Trophoblast cell (in vitro differentiated cells and primary cell): ENCODE measurements at regions not wholly inside any gene's neighbourhood (a gene's known extent, or its start where the extent isn't known, plus 50 kb on each side); places are given as distances from the start of the nearest gene placed in this dataset.

ENCODE experiments used
- DNase-seq, 2 donors: peaks; one replicate each; pipeline ENCODE4 v3.0.0-alpha.2; 2016
- H2AFZ ChIP-seq: 2 replicates; pipeline ENCODE4 v1.6.1; 2013; ENCODE audit warnings: low read length, moderate library complexity, mild to moderate bottlenecking; ENCODE audit not compliant: insufficient read depth, poor library complexity
- H2AK5ac ChIP-seq: 2 replicates; pipeline ENCODE4 v1.6.1; 2013; ENCODE audit warnings: mild to moderate bottlenecking, low read length
- H2BK120ac ChIP-seq: 2 replicates; pipeline ENCODE4 v1.6.1; 2013; ENCODE audit warnings: low read length, mild to moderate bottlenecking, moderate library complexity; ENCODE audit not compliant: insufficient read depth, poor library complexity
- H2BK12ac ChIP-seq: 2 replicates; pipeline ENCODE4 v1.6.1; 2013; ENCODE audit warnings: mild to moderate bottlenecking, low read length, moderate library complexity
- H2BK5ac ChIP-seq: 2 replicates; pipeline ENCODE4 v1.6.1; 2013; ENCODE audit warnings: low read length, low read depth, moderate library complexity, mild to moderate bottlenecking; ENCODE audit not compliant: poor library complexity
- H3K14ac ChIP-seq: 2 replicates; pipeline ENCODE4 v1.6.1; 2013; ENCODE audit warnings: mild to moderate bottlenecking, low read length
- H3K18ac ChIP-seq: 2 replicates; pipeline ENCODE4 v1.6.1; 2013; ENCODE audit warnings: mild to moderate bottlenecking, low read length
- H3K23ac ChIP-seq: 2 replicates; pipeline ENCODE4 v1.6.1; 2013; ENCODE audit warnings: low read length
- H3K27ac ChIP-seq: 2 replicates; pipeline ENCODE4 v1.5.1; 2013; ENCODE audit warnings: low read depth, mild to moderate bottlenecking, inconsistent platforms, low read length, moderate library complexity
- H3K27me3 ChIP-seq: 2 replicates; pipeline ENCODE4 v1.6.1; 2013; ENCODE audit warnings: inconsistent platforms, mild to moderate bottlenecking, low read length, moderate library complexity; ENCODE audit not compliant: insufficient read depth
- H3K36me3 ChIP-seq, 2 experiments: 1 replicate in 1 of 2; 2 replicates in 1 of 2; pipeline ENCODE4 v1.6.1; 2013; ENCODE audit warnings: low read length in 2 of 2, mild to moderate bottlenecking in 2 of 2, moderate library complexity in 1 of 2; ENCODE audit not compliant: insufficient read depth in 2 of 2, control insufficient read depth in 1 of 2
- H3K4ac ChIP-seq: 2 replicates; pipeline ENCODE4 v1.6.1; 2013; ENCODE audit warnings: low read depth, mild to moderate bottlenecking, low read length, moderate library complexity
- H3K4me1 ChIP-seq, 2 experiments: 1 replicate in 1 of 2; 2 replicates in 1 of 2; pipeline ENCODE4 v1.6.1; 2013; ENCODE audit warnings: low read length in 2 of 2, mild to moderate bottlenecking in 2 of 2, moderate library complexity in 1 of 2; ENCODE audit not compliant: insufficient read depth in 2 of 2, control insufficient read depth in 1 of 2
- H3K4me2 ChIP-seq: 2 replicates; pipeline ENCODE4 v1.6.1; 2013; ENCODE audit warnings: inconsistent platforms, mild to moderate bottlenecking, low read length, moderate library complexity
- H3K4me3 ChIP-seq: 2 replicates; pipeline ENCODE4 v1.5.1; 2013; ENCODE audit warnings: mild to moderate bottlenecking, low read depth, low read length, inconsistent platforms
- H3K79me1 ChIP-seq: one replicate; pipeline ENCODE4 v1.6.1; 2013; ENCODE audit warnings: low read length
- H3K79me2 ChIP-seq: 2 replicates; pipeline ENCODE4 v1.6.1; 2013; ENCODE audit warnings: low read length, mild to moderate bottlenecking; ENCODE audit not compliant: control insufficient read depth, insufficient read depth, poor library complexity
- H3K9ac ChIP-seq: 2 replicates; pipeline ENCODE4 v1.6.1; 2013; ENCODE audit warnings: mild to moderate bottlenecking, low read length
- H3K9me3 ChIP-seq: 2 replicates; pipeline ENCODE4 v1.6.1; 2013; ENCODE audit warnings: low read depth, mild to moderate bottlenecking, control low read depth, inconsistent platforms, low read length; ENCODE audit not compliant: insufficient read depth
- H4K12ac ChIP-seq: 2 replicates; pipeline ENCODE4 v1.6.1; 2013; ENCODE audit warnings: low read depth, mild to moderate bottlenecking, low read length, moderate library complexity
- H4K8ac ChIP-seq: 2 replicates; pipeline ENCODE4 v1.6.1; 2013; ENCODE audit warnings: low read depth, mild to moderate bottlenecking, low read length, moderate library complexity
- H4K91ac ChIP-seq: one replicate; pipeline ENCODE4 v1.6.1; 2013; ENCODE audit warnings: low read depth, mild to moderate bottlenecking, low read length, moderate library complexity
- WGBS: extraction: QIAGEN DNeasy Blood & Tissue Kit; methylation state at CpG from one replicate; pipeline ENCODE4 v1.1.7; 2013; ENCODE audit warnings: missing lambda C conversion rate; ENCODE audit not compliant: insufficient read length, insufficient coverage; ENCODE audit errors: extremely low coverage; 5-methylcytosine and 5-hydroxymethylcytosine counted together

GRCh38 chr9:111193095-111193494 lies 136.9 kb downstream of the OR2K2 start:
- Histone ChIP-seq H3K4me2 (no peak overlapping the region), H3K4ac (no peak overlapping the region), H3K18ac (no peak overlapping the region), H3K36me3 (no peaks in the 10 kb centered on the region), H3K4me3 (no peak overlapping the region), H3K9me3 (no peaks in the 10 kb centered on the region), H3K14ac (no peak overlapping the region), H3K9ac (no peak overlapping the region), H3K79me1 (no peaks in the 10 kb centered on the region), H2BK120ac (no peak overlapping the region), H2AK5ac (no peak overlapping the region), H2BK5ac (no peak overlapping the region), H4K91ac (no peak overlapping the region), H3K23ac (no peak overlapping the region), H3K4me1 (peaks cover 0 to 6% of the 10 kb centered on the region in 2 experiments), H3K79me2 (no peaks in the 10 kb centered on the region), H2BK12ac (no peak overlapping the region), H3K27me3 (no peaks in the 10 kb centered on the region), H2AFZ (no peak overlapping the region), H4K8ac (no peak overlapping the region), H3K27ac (no peak overlapping the region), H4K12ac (no peak overlapping the region)
- DNase-seq = no peak

GRCh38 chr9:111192650-111193049 lies 137.4 kb downstream of the OR2K2 start:
- no peak overlapping the region for H2BK12ac ChIP-seq
- H3K36me3 ChIP-seq = no peaks in the 10 kb centered on the region
- no peak overlapping the region for H2BK5ac ChIP-seq
- H3K9me3 ChIP-seq = no peaks in the 10 kb centered on the region
- no CpG with 5 or more reads among the region's 2 CpGs for WGBS
- H3K79me1 ChIP-seq = no peaks in the 10 kb centered on the region
- H3K9ac ChIP-seq = no peak overlapping the region
- H3K27me3 ChIP-seq = no peaks in the 10 kb centered on the region
- no peak overlapping the region for H2BK120ac ChIP-seq
- H3K4me2 ChIP-seq = no peak overlapping the region
- H3K18ac ChIP-seq = no peak overlapping the region
- no peaks in the 10 kb centered on the region for H3K79me2 ChIP-seq
- no peak overlapping the region for H3K27ac ChIP-seq
- H2AK5ac ChIP-seq = no peak overlapping the region
- H3K4me1 ChIP-seq = peaks cover 0 to 4% of the 10 kb centered on the region in 2 experiments
- no peak overlapping the region for H4K91ac ChIP-seq
- no peak overlapping the region for H3K14ac ChIP-seq
- no peak overlapping the region for H3K4me3 ChIP-seq
- no peak overlapping the region for H4K8ac ChIP-seq
- no peak overlapping the region for H4K12ac ChIP-seq
- DNase-seq = no peak
- H2AFZ ChIP-seq = no peak overlapping the region
- no peak overlapping the region for H3K23ac ChIP-seq
- no peak overlapping the region for H3K4ac ChIP-seq

DNA sequence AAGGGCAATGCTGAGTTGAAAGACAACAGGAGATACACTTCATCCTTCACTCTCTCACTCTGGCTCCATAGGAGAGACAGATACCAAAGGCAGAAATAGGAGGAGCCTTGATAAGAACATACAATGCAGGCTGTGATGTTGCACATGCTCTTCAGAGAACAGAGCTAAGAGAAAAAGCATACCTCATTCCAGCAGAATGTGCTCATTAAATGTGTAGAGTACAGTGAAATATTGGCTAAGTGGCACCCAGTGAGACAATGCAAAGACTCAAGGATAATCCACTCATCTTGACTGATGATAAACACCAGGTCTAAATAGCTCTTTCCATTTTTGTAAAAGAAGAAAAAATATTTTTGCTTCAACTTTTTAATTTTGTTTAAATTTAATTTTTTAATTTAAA lies 139.7 kb downstream of the OR2K2 start:
- no peaks in the 10 kb centered on the region for H3K36me3 ChIP-seq
- H2BK12ac ChIP-seq = no peak overlapping the region
- H2BK5ac ChIP-seq = no peak overlapping the region
- H3K23ac ChIP-seq = no peak overlapping the region
- H3K4me1 ChIP-seq = no peaks in the 10 kb centered on the region
- DNase-seq = no peak
- no peak overlapping the region for H3K4ac ChIP-seq
- H4K91ac ChIP-seq = no peak overlapping the region
- H3K79me2 ChIP-seq = no peaks in the 10 kb centered on the region
- no peak overlapping the region for H2AFZ ChIP-seq
- H3K4me2 ChIP-seq = no peak overlapping the region
- H3K27ac ChIP-seq = no peak overlapping the region
- no peak overlapping the region for H3K18ac ChIP-seq
- no peaks in the 10 kb centered on the region for H3K79me1 ChIP-seq
- no peak overlapping the region for H2BK120ac ChIP-seq
- H4K12ac ChIP-seq = no peak overlapping the region
- H3K27me3 ChIP-seq = no peaks in the 10 kb centered on the region
- no peak overlapping the region for H3K9ac ChIP-seq
- H3K14ac ChIP-seq = no peak overlapping the region
- no peak overlapping the region for H2AK5ac ChIP-seq
- H3K9me3 ChIP-seq = peaks cover 2% of the 10 kb centered on the region
- no peak overlapping the region for H4K8ac ChIP-seq
- no peak overlapping the region for H3K4me3 ChIP-seq

- H3K4ac ChIP-seq = no peak overlapping the region
- H3K18ac ChIP-seq = no peak overlapping the region
- H3K36me3 ChIP-seq = no peaks in the 10 kb centered on the region
- no CpG with 5 or more reads among the region's 1 CpG for WGBS
- no peaks in the 10 kb centered on the region for H3K4me1 ChIP-seq
- H3K9ac ChIP-seq = no peak overlapping the region
- H2BK12ac ChIP-seq = no peak overlapping the region
- no peak overlapping the region for H3K14ac ChIP-seq
- H4K12ac ChIP-seq = no peak overlapping the region
- no peaks in the 10 kb centered on the region for H3K27me3 ChIP-seq
- DNase-seq = no peak
- H3K79me1 ChIP-seq = no peaks in the 10 kb centered on the region
- H3K4me2 ChIP-seq = no peak overlapping the region
- H2BK5ac ChIP-seq = no peak overlapping the region
- H3K79me2 ChIP-seq = no peaks in the 10 kb centered on the region
- no peak overlapping the region for H4K8ac ChIP-seq
- no peak overlapping the region for H3K27ac ChIP-seq
- H2AK5ac ChIP-seq = no peak overlapping the region
- no peak overlapping the region for H3K23ac ChIP-seq
- H4K91ac ChIP-seq = no peak overlapping the region
- H3K4me3 ChIP-seq = no peak overlapping the region
- no peak overlapping the region for H2AFZ ChIP-seq
- peaks cover 2% of the 10 kb centered on the region for H3K9me3 ChIP-seq
- H2BK120ac ChIP-seq = no peak overlapping the region
Observed at GRCh38 chr9:111187376-111187775, 142.6 kb downstream of the OR2K2 start.
